ENCODE measurements at regions not wholly inside any gene's neighbourhood (a gene's known extent, or its start where the extent isn't known, plus 50 kb on each side); places are given as distances from the start of the nearest gene placed in this dataset.

GRCh38 chr7:113170591-113170990 is 52.2 kb upstream of the SMIM30 start:
- TF ChIP-seq CREB5 (CRISPR knock-in tag; IDR thresholded peaks at IDR 0.05; ENCODE audit: low read depth), result no peak
- no peak for TF ChIP-seq GLIS3 (CRISPR knock-in tag; IDR thresholded peaks at IDR 0.05)
- TF ChIP-seq, protein P1, sequence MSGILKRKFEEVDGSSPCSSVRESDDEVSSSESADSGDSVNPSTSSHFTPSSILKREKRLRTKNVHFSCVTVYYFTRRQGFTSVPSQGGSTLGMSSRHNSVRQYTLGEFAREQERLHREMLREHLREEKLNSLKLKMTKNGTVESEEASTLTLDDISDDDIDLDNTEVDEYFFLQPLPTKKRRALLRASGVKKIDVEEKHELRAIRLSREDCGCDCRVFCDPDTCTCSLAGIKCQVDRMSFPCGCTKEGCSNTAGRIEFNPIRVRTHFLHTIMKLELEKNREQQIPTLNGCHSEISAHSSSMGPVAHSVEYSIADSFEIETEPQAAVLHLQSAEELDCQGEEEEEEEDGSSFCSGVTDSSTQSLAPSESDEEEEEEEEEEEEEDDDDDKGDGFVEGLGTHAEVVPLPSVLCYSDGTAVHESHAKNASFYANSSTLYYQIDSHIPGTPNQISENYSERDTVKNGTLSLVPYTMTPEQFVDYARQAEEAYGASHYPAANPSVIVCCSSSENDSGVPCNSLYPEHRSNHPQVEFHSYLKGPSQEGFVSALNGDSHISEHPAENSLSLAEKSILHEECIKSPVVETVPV (CRISPR knock-in tag; IDR thresholded peaks at IDR 0.05), result no peak
- TF ChIP-seq POU6F1 (CRISPR knock-in tag; IDR thresholded peaks at IDR 0.05; ENCODE audit: borderline replicate concordance, low read depth), result no peak
- TF ChIP-seq ARNTL (CRISPR knock-in tag; IDR thresholded peaks at IDR 0.05; ENCODE audit: borderline replicate concordance, low read depth), result no peak
- no peak for TF ChIP-seq ZNF565 (CRISPR knock-in tag; conservative IDR thresholded peaks at IDR 0.05; ENCODE audit: low read depth)
- TF ChIP-seq BACH2 (CRISPR knock-in tag; IDR thresholded peaks at IDR 0.05; ENCODE audit: borderline replicate concordance), result no peak
- TF ChIP-seq ZFP30 (CRISPR knock-in tag; IDR thresholded peaks at IDR 0.05), result no peak
